OCI-LY3 (cell line): ENCODE measurements at regions not wholly inside any gene's neighbourhood (a gene's known extent, or its start where the extent isn't known, plus 50 kb on each side); places are given as distances from the start of the nearest gene placed in this dataset.

Experiments
- CTCF ChIP-seq: fragments of 200-600, 300-600 bp; sonication (generic); IDR thresholded peaks from 2 replicates; pipeline ENCODE4 v1.5.1; 2014; ENCODE audit warnings: antibody characterized with exemption, low read length, low read depth
- EZH2phosphoT487 ChIP-seq: fragments of 200-600 bp; shearing (Covaris generic); IDR thresholded peaks from 2 replicates; pipeline ENCODE4 v1.6.1; 2018; ENCODE audit warnings: antibody characterized with exemption, mixed run types, low read depth

- TF ChIP-seq CTCF: no peak
- no peak for TF ChIP-seq EZH2phosphoT487
Measured at GRCh38 chr4:104971462-104971861, 175.2 kb upstream of the TET2 start.
